ENCODE measurements at regions not wholly inside any gene's neighbourhood (a gene's known extent, or its start where the extent isn't known, plus 50 kb on each side); places are given as distances from the start of the nearest gene placed in this dataset.

GRCh38 chr20:50456452-50457324 is 53.5 kb upstream of the PTPN1 start:
- TF ChIP-seq, protein P1, sequence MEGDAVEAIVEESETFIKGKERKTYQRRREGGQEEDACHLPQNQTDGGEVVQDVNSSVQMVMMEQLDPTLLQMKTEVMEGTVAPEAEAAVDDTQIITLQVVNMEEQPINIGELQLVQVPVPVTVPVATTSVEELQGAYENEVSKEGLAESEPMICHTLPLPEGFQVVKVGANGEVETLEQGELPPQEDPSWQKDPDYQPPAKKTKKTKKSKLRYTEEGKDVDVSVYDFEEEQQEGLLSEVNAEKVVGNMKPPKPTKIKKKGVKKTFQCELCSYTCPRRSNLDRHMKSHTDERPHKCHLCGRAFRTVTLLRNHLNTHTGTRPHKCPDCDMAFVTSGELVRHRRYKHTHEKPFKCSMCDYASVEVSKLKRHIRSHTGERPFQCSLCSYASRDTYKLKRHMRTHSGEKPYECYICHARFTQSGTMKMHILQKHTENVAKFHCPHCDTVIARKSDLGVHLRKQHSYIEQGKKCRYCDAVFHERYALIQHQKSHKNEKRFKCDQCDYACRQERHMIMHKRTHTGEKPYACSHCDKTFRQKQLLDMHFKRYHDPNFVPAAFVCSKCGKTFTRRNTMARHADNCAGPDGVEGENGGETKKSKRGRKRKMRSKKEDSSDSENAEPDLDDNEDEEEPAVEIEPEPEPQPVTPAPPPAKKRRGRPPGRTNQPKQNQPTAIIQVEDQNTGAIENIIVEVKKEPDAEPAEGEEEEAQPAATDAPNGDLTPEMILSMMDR (IDR thresholded peaks at IDR 0.05), result peak in 2 of 6 experiments; percentile 7 to 9
- TF ChIP-seq POLR2A (IDR thresholded peaks at IDR 0.05), result no peak

All from adrenal gland (tissue), 5 donors.